Neutrophil (primary cell): ENCODE measurements at regions not wholly inside any gene's neighbourhood (a gene's known extent, or its start where the extent isn't known, plus 50 kb on each side); places are given as distances from the start of the nearest gene placed in this dataset.
A peak's percentile ranks its signal among the peaks of the same experiment; 100 is the strongest.

Experiments used
- H3K27ac ChIP-seq: fragments of 200-600 bp; sonication (generic); 2 replicates; pipeline ENCODE4 v1.5.1; 2016; ENCODE audit warnings: mild to moderate bottlenecking, moderate library complexity
- H3K27me3 ChIP-seq: fragments of 200-600 bp; sonication (generic); 2 replicates; pipeline ENCODE4 v1.6.0; 2016; ENCODE audit warnings: mild to moderate bottlenecking
- H3K36me3 ChIP-seq: fragments of 200-600 bp; sonication (generic); 2 replicates; pipeline ENCODE4 v1.5.1; 2017
- H3K4me1 ChIP-seq, 2 experiments: fragments of 200-600 bp in 1 of 2; sonication (generic) in 1 of 2; 1 replicate in 1 of 2; 2 replicates in 1 of 2; pipeline versions ENCODE4 v1.5.1 to v1.6.1; 2013 to 2016; ENCODE audit warnings: low read depth in 1 of 2, low read length in 1 of 2, mild to moderate bottlenecking in 1 of 2, moderate library complexity in 1 of 2; ENCODE audit not compliant: control insufficient read depth in 1 of 2, insufficient read depth in 1 of 2
- H3K4me3 ChIP-seq, 2 experiments: fragments of 200-600 bp in 1 of 2; sonication (generic) in 1 of 2; 1 replicate in 1 of 2; 2 replicates in 1 of 2; pipeline ENCODE4 v1.5.1; 2013 to 2016; ENCODE audit warnings: low read depth in 1 of 2, low read length in 1 of 2, mild to moderate bottlenecking in 1 of 2, moderate library complexity in 1 of 2
- H3K9me3 ChIP-seq: fragments of 200-600 bp; sonication (generic); 2 replicates; pipeline ENCODE4 v1.5.1; 2016
- CTCF ChIP-seq: fragments of 200-600 bp; sonication (generic); IDR thresholded peaks from 2 replicates; pipeline ENCODE4 v1.5.1; 2016; ENCODE audit warnings: antibody characterized with exemption

- H3K36me3 ChIP-seq, result no peaks in the 10 kb centered on the region
- H3K4me3 ChIP-seq, result no peak overlapping the region
- no peak for TF ChIP-seq CTCF
- H3K9me3 ChIP-seq, result no peaks in the 10 kb centered on the region
- peaks cover 59 to 62% of the 10 kb centered on the region in 2 experiments for H3K4me1 ChIP-seq
- H3K27me3 ChIP-seq, result no peaks in the 10 kb centered on the region
- H3K27ac ChIP-seq, result peak overlapping the region; percentile 98
Observed at GRCh38 chr11:10625281-10625981, 57.0 kb upstream of the LYVE1 start.

GRCh38 chr11:10623797-10624761 lies 55.6 kb upstream of the LYVE1 start:
- H3K27ac ChIP-seq, result peak overlapping the region; percentile 98
- no peak for TF ChIP-seq CTCF
- no peaks in the 10 kb centered on the region for H3K27me3 ChIP-seq
- no peaks in the 10 kb centered on the region for H3K36me3 ChIP-seq
- peaks cover 62 to 63% of the 10 kb centered on the region in 2 experiments for H3K4me1 ChIP-seq
- no peaks in the 10 kb centered on the region for H3K9me3 ChIP-seq
- H3K4me3 ChIP-seq, result peak overlapping the region; percentile 18 to 41

GRCh38 chr11:10622957-10623791 lies 54.7 kb upstream of the LYVE1 start:
- no peaks in the 10 kb centered on the region for H3K27me3 ChIP-seq
- TF ChIP-seq CTCF, result peak; percentile 58
- peak overlapping the region; percentile 18 to 41 for H3K4me3 ChIP-seq
- H3K9me3 ChIP-seq, result no peaks in the 10 kb centered on the region
- H3K4me1 ChIP-seq, result peaks cover 62 to 64% of the 10 kb centered on the region in 2 experiments
- H3K36me3 ChIP-seq, result no peaks in the 10 kb centered on the region
- H3K27ac ChIP-seq, result peak overlapping the region; percentile 98

- no peaks in the 10 kb centered on the region for H3K9me3 ChIP-seq
- no peak for TF ChIP-seq CTCF
- no peaks in the 10 kb centered on the region for H3K36me3 ChIP-seq
- no peaks in the 10 kb centered on the region for H3K27me3 ChIP-seq
- peak overlapping the region in 1 of 2 experiments; percentile 41 for H3K4me3 ChIP-seq
- H3K27ac ChIP-seq, result peak overlapping the region; percentile 98
- peaks cover 72 to 73% of the 10 kb centered on the region in 2 experiments for H3K4me1 ChIP-seq
Observed at GRCh38 chr11:10622108-10622507, 53.6 kb upstream of the LYVE1 start.

GRCh38 chr11:10619131-10619680 lies 50.7 kb upstream of the LYVE1 start:
- no peak for TF ChIP-seq CTCF
- peaks cover 66 to 70% of the 10 kb centered on the region in 2 experiments for H3K4me1 ChIP-seq

More at GRCh38 chr11:10619131-10619680, 50.7 kb upstream of the LYVE1 start:
- H3K4me3 ChIP-seq, result no peak overlapping the region
- no peaks in the 10 kb centered on the region for H3K27me3 ChIP-seq
- peak overlapping the region; percentile 67 for H3K27ac ChIP-seq
- no peaks in the 10 kb centered on the region for H3K9me3 ChIP-seq
- H3K36me3 ChIP-seq, result no peaks in the 10 kb centered on the region
